Right lobe of liver (tissue), 4 donors: ENCODE measurements at regions not wholly inside any gene's neighbourhood (a gene's known extent, or its start where the extent isn't known, plus 50 kb on each side); places are given as distances from the start of the nearest gene placed in this dataset.

ENCODE experiments used
- POLR2A ChIP-seq: fragments of 450-650 bp; IDR thresholded peaks from one replicate; pipeline ENCODE4 v1.6.1; 2017; ENCODE audit warnings: antibody characterized with exemption, mild to moderate bottlenecking
- TF ChIP-seq, protein P1 (sequence below), 4 donors: fragments of 200-600 bp in 3 of 4; fragments of 450-650 bp in 1 of 4; IDR thresholded peaks; one replicate each; pipeline versions ENCODE4 v1.5.1 to v1.8.0; 2016 to 2022; ENCODE audit warnings: antibody characterized with exemption in 4 of 4, mild to moderate bottlenecking in 2 of 4
- donor health status: DM: no; HTN: no; CAD: no.
- donor health status: DM: no; HTN: no; CAD: no.
- donor health status: DM: no; HTN: yes; CAD: no.

DNA sequence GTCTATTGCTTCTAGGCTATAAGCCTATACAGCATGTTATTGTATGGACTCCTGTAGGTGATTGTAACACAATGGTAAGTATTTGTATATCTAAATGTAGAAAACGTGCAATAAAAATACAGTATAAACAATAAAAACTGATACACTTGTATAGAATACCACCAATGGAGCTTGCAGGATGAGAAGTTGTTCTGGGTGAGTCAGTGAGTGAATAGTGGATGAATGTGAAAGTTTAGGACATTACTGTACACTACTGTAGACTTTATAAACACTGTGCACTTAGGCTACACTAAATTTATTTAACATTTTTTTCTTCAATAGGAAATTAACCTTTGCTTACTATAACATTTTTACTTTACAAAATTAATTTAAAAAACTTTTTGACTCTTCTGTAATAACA, 679.2 kb upstream of the ZNF804A start:
- TF ChIP-seq, protein P1, sequence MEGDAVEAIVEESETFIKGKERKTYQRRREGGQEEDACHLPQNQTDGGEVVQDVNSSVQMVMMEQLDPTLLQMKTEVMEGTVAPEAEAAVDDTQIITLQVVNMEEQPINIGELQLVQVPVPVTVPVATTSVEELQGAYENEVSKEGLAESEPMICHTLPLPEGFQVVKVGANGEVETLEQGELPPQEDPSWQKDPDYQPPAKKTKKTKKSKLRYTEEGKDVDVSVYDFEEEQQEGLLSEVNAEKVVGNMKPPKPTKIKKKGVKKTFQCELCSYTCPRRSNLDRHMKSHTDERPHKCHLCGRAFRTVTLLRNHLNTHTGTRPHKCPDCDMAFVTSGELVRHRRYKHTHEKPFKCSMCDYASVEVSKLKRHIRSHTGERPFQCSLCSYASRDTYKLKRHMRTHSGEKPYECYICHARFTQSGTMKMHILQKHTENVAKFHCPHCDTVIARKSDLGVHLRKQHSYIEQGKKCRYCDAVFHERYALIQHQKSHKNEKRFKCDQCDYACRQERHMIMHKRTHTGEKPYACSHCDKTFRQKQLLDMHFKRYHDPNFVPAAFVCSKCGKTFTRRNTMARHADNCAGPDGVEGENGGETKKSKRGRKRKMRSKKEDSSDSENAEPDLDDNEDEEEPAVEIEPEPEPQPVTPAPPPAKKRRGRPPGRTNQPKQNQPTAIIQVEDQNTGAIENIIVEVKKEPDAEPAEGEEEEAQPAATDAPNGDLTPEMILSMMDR (IDR thresholded peaks at IDR 0.05): no peak
- TF ChIP-seq POLR2A: no peak
